Tibial nerve (tissue), 4 donors: ENCODE measurements at regions not wholly inside any gene's neighbourhood (a gene's known extent, or its start where the extent isn't known, plus 50 kb on each side); places are given as distances from the start of the nearest gene placed in this dataset.

Experiments used
- DNase-seq, 2 donors: peaks; one replicate each; pipeline ENCODE4 v3.0.0-alpha.2; 2019; ENCODE audit warnings: low spot score in 2 of 2
- H3K27ac ChIP-seq, 4 donors: fragments of 200-600 bp; sonication (generic) in 3 of 4; one replicate each; pipeline ENCODE4 v1.5.1; 2017 to 2019; ENCODE audit warnings: mild to moderate bottlenecking in 1 of 4
- H3K27me3 ChIP-seq, 2 donors: fragments of 200-600 bp; sonication (generic) in 1 of 2; one replicate each; pipeline versions ENCODE4 v1.5.1 to v1.6.0; 2017 to 2019
- H3K36me3 ChIP-seq, 3 donors: fragments of 200-600 bp; sonication (generic); one replicate each; pipeline ENCODE4 v1.5.1; 2018 to 2019
- H3K4me1 ChIP-seq, 4 donors: fragments of 200-600 bp; sonication (generic) in 3 of 4; one replicate each; pipeline ENCODE4 v1.5.1; 2017 to 2019
- H3K4me3 ChIP-seq, 4 donors: fragments of 200-600 bp; sonication (generic) in 3 of 4; one replicate each; pipeline ENCODE4 v1.5.1; 2017 to 2019; ENCODE audit warnings: mild to moderate bottlenecking in 1 of 4, moderate library complexity in 1 of 4
- H3K9me3 ChIP-seq, 4 donors: fragments of 200-600 bp; sonication (generic) in 3 of 4; one replicate each; pipeline ENCODE4 v1.5.1; 2017 to 2019
- EP300 ChIP-seq, 2 donors: sonication (generic); formaldehyde crosslinking; IDR thresholded peaks; one replicate each; pipeline ENCODE4 v1.6.1; 2017; ENCODE audit warnings: antibody characterized with exemption in 2 of 2, mild to moderate bottlenecking in 1 of 2
- POLR2A ChIP-seq, 2 donors: fragments of 450-650 bp; IDR thresholded peaks; one replicate each; pipeline ENCODE4 v1.6.1; 2017; ENCODE audit warnings: antibody characterized with exemption in 2 of 2, mild to moderate bottlenecking in 2 of 2, moderate library complexity in 2 of 2
- WGBS, 2 donors: methylation state at CpG; one replicate each; pipeline ENCODE4 v1.1.5; 2018; 5-methylcytosine and 5-hydroxymethylcytosine counted together
- TF ChIP-seq, protein P1 (sequence below), 5 experiments: fragments of 200-600 bp in 3 of 5; fragments of 450-650 bp in 2 of 5; sonication (generic) in 3 of 5; IDR thresholded peaks; one replicate each; pipeline ENCODE4 v1.5.1; 2016 to 2019; ENCODE audit warnings: antibody characterized with exemption in 5 of 5, mild to moderate bottlenecking in 3 of 5, moderate library complexity in 2 of 5

DNA sequence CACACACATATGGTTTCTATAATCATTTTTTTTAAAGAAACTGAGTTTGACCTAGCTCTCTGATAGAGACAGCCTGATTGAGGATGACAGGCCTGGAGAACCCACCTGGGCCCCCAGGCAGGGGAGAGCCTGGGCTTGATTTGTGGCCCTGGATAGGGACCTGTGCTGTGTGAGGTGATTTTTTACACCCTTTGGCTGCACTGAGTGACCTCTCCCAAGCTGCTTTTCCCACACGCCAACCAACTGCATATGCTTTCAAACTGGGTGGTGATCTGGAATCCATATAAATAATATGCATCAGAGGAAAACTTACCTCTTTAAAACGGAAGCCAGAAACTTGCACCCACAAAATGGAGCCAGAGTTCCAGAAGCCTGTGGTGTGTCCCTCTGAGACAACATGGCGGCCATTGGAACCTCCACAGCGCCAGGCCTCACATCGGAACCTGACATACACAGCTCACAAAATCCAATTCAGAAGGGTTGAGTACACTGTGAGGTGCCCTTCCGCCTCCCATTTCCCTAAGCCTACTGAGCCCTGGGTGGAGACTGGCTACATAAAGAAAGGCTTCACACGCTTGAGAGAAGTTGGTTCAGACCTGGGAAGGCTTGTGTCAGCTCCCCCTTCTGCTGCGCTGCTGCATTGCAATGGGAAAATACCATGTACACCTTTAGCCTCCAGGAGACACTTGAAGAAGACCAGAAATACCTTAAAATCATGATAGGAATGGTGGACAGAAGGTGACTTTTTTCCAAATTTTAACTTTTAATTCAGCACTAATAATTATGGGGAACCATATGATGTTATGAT lies 160.7 kb downstream of the HHIPL2 start:
- H3K4me3 ChIP-seq: no peak overlapping the region
- peaks cover 0 to 2% (median 0%) of the 10 kb centered on the region in 4 donors for H3K9me3 ChIP-seq
- 79 to 83% methylated on average over 8 of the region's 8 CpGs for WGBS, 2 donors

DNA sequence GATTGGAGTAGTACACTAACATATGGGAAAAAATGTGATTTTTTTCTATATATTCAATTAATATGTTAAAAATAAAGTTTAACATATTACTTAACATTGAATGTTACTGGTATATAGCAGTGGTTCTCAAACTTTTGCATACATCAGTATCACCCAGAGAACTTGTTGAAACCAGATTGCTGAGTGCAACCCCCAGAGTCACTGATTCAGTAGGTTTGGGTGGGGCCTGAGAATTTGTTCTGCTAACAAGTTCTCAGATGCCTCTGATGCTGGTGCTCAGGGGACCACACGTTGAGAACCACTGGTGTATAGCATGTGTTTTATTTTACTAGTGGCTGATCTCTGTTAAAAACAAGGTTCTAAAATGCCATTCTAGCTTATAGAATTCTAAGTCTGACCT lies 161.9 kb downstream of the HHIPL2 start:
- TF ChIP-seq, protein P1, sequence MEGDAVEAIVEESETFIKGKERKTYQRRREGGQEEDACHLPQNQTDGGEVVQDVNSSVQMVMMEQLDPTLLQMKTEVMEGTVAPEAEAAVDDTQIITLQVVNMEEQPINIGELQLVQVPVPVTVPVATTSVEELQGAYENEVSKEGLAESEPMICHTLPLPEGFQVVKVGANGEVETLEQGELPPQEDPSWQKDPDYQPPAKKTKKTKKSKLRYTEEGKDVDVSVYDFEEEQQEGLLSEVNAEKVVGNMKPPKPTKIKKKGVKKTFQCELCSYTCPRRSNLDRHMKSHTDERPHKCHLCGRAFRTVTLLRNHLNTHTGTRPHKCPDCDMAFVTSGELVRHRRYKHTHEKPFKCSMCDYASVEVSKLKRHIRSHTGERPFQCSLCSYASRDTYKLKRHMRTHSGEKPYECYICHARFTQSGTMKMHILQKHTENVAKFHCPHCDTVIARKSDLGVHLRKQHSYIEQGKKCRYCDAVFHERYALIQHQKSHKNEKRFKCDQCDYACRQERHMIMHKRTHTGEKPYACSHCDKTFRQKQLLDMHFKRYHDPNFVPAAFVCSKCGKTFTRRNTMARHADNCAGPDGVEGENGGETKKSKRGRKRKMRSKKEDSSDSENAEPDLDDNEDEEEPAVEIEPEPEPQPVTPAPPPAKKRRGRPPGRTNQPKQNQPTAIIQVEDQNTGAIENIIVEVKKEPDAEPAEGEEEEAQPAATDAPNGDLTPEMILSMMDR (IDR thresholded peaks at IDR 0.05): no peak
- TF ChIP-seq POLR2A (IDR thresholded peaks at IDR 0.05) (no peak), EP300 (IDR thresholded peaks at IDR 0.05) (no peak)
- Histone ChIP-seq H3K9me3 (peaks cover 0 to 2% (median 0%) of the 10 kb centered on the region in 4 donors), H3K4me3 (no peak overlapping the region), H3K27ac (no peak overlapping the region), H3K27me3 (no peaks in the 10 kb centered on the region), H3K36me3 (no peaks in the 10 kb centered on the region), H3K4me1 (no peaks in the 10 kb centered on the region)
- no peak for DNase-seq
- WGBS, 2 donors: 38 to 48% methylated on average over 1 of the region's 1 CpG

More for the DNA sequence above, 160.7 kb downstream of the HHIPL2 start:
- Histone ChIP-seq H3K36me3 (no peaks in the 10 kb centered on the region), H3K27me3 (no peaks in the 10 kb centered on the region), H3K4me1 (no peaks in the 10 kb centered on the region), H3K27ac (no peak overlapping the region)
- TF ChIP-seq, protein P1 (IDR thresholded peaks at IDR 0.05): no peak
- TF ChIP-seq POLR2A (IDR thresholded peaks at IDR 0.05) (no peak), EP300 (IDR thresholded peaks at IDR 0.05) (no peak)
- no peak for DNase-seq

DNA sequence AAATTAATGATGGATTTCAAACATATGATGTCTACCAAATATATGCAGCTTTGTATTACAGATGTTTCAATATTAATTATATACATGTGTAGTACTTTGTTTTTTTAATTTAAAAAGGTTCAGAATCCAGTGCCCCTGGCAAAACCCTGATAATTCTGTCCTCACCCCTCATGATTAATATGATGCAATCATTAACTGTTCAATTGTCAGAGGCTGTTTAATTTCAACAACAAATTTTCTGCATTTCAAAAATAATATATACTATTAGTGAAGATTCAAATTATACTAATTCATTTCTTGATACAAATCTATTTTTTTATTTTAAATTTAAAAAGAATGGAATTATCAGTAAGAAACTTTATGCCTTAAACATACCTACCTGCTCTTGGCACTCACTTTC lies 162.6 kb downstream of the HHIPL2 start:
- no peaks in the 10 kb centered on the region for H3K36me3 ChIP-seq
- DNase-seq: no peak
- peaks cover 0 to 2% (median 0%) of the 10 kb centered on the region in 4 donors for H3K9me3 ChIP-seq
- TF ChIP-seq POLR2A (IDR thresholded peaks at IDR 0.05): no peak
- no peak for TF ChIP-seq EP300 (IDR thresholded peaks at IDR 0.05)
- TF ChIP-seq, protein P1 (IDR thresholded peaks at IDR 0.05): no peak
- no peak overlapping the region for H3K27ac ChIP-seq
- no peaks in the 10 kb centered on the region for H3K4me1 ChIP-seq
- no peaks in the 10 kb centered on the region for H3K27me3 ChIP-seq
- H3K4me3 ChIP-seq: no peak overlapping the region

DNA sequence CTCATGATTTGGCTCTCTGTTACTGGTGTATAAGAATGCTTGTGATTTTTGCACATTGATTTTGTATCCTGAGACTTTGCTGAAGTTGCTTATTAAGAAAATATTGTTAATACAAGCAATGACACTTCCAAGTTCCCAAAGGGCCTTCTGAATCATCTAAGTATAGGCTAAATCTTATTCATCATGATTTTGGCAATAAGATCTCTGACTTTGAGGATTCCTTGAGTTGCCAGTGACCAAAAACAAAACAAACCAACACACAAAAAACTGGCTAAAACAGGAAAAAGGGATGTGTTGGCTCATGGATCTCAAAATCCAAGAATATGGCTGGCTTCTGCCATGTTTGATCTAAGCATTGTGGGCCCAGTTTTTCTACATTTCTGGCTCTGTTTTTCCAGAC lies 163.4 kb downstream of the HHIPL2 start:
- Histone ChIP-seq H3K27me3 (no peaks in the 10 kb centered on the region), H3K27ac (no peak overlapping the region), H3K4me1 (no peaks in the 10 kb centered on the region), H3K9me3 (peaks cover 0 to 2% (median 0%) of the 10 kb centered on the region in 4 donors), H3K4me3 (no peak overlapping the region), H3K36me3 (no peaks in the 10 kb centered on the region)
- DNase-seq: no peak
- no peak for TF ChIP-seq EP300 (IDR thresholded peaks at IDR 0.05)
- TF ChIP-seq, protein P1 (IDR thresholded peaks at IDR 0.05): no peak
- TF ChIP-seq POLR2A (IDR thresholded peaks at IDR 0.05): no peak

DNA sequence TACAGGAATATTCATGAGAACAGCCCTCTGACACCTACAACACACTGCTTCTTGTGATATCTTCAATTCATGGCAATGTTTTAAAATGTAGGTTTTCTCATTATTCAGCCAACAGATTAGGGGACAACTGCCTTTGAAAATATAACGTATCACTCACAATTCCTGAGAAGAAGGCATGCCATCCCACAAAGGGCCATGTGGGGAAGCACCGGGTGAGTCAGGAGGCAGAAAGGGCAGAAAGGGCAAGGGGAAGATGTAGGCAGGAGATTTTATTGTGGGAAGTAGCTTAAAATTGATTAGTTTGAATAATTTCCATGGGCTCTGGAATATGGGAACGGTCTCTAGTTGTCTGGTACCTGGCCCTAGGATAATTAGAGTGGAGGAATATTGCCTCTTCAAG lies 165.7 kb downstream of the HHIPL2 start:
- no peak for TF ChIP-seq EP300 (IDR thresholded peaks at IDR 0.05)
- TF ChIP-seq, protein P1 (IDR thresholded peaks at IDR 0.05): no peak
- no peak for TF ChIP-seq POLR2A (IDR thresholded peaks at IDR 0.05)
- Histone ChIP-seq H3K27me3 (no peaks in the 10 kb centered on the region), H3K27ac (no peak overlapping the region), H3K4me3 (no peak overlapping the region), H3K9me3 (peaks cover 0 to 2% (median 0%) of the 10 kb centered on the region in 4 donors), H3K36me3 (no peaks in the 10 kb centered on the region), H3K4me1 (no peaks in the 10 kb centered on the region)
- no peak for DNase-seq
- 42 to 58% methylated on average over 3 of the region's 3 CpGs for WGBS, 2 donors
